ENCODE measurements at regions not wholly inside any gene's neighbourhood (a gene's known extent, or its start where the extent isn't known, plus 50 kb on each side); places are given as distances from the start of the nearest gene placed in this dataset.

- Histone ChIP-seq H2AFZ (ENCODE audit: low read length) (no peak overlapping the region), H4K20me1 (ENCODE audit: low read length) (no peaks in the 10 kb centered on the region), H3K4me2 (ENCODE audit: low read length) (no peak overlapping the region), H3K4me3 (ENCODE audit: low read length) (no peak overlapping the region), H3K9me3 (ENCODE audit: low read length) (no peaks in the 10 kb centered on the region), H3K4me1 (ENCODE audit: insufficient read depth, low read length) (peaks cover 15% of the 10 kb centered on the region), H3F3A (ENCODE audit: low read length, unreplicated experiment) (no peaks in the 10 kb centered on the region), H3K36me3 (ENCODE audit: low read depth, low read length) (no peaks in the 10 kb centered on the region), H3K9me2 (replicated peaks; ENCODE audit: low read length) (no peaks in the 10 kb centered on the region), H3K9ac (ENCODE audit: low read length) (no peak overlapping the region), H3K27ac (ENCODE audit: low read length) (no peak overlapping the region), H3K27me3 (ENCODE audit: low read length) (no peaks in the 10 kb centered on the region), H3K79me2 (ENCODE audit: low read length) (no peaks in the 10 kb centered on the region)
- TF ChIP-seq EZH2 (IDR thresholded peaks at IDR 0.05; ENCODE audit: low read length, unreplicated experiment), result no peak
- TF ChIP-seq CTCF (conservative IDR thresholded peaks at IDR 0.05; ENCODE audit: low read depth, low read length), result no peak
- TF ChIP-seq EZH2phosphoT487 (IDR thresholded peaks at IDR 0.05; ENCODE audit: borderline replicate concordance, low read length), result no peak
- DNase-seq, result no peak
- BruUV-seq (replicated peaks), result no TSS peak
- ATAC-seq, result no peak
- CTCF ChIA-PET, result no interaction called here
- intact Hi-C loops (cut with micrococcal nuclease), result loop anchor here (5.0 kb wide), 1 partner anchor 68 kb away; no protein-coding TSS in a partner anchor
- POLR2A ChIA-PET (ENCODE audit: unreplicated experiment), result no interaction called here
Measured at GRCh38 chr14:53605562-53605961, 351.1 kb downstream of the BMP4 start.

GRCh38 chr14:53603994-53604393 is 352.6 kb downstream of the BMP4 start:
- Histone ChIP-seq H2AFZ (ENCODE audit: low read length) (no peak overlapping the region), H3K4me1 (ENCODE audit: insufficient read depth, low read length) (peaks cover 15% of the 10 kb centered on the region), H3K9me2 (replicated peaks; ENCODE audit: low read length) (no peaks in the 10 kb centered on the region), H3K27me3 (ENCODE audit: low read length) (no peaks in the 10 kb centered on the region), H4K20me1 (ENCODE audit: low read length) (no peaks in the 10 kb centered on the region), H3K27ac (ENCODE audit: low read length) (no peak overlapping the region), H3K4me2 (ENCODE audit: low read length) (no peak overlapping the region), H3K4me3 (ENCODE audit: low read length) (no peak overlapping the region), H3K79me2 (ENCODE audit: low read length) (no peaks in the 10 kb centered on the region), H3K36me3 (ENCODE audit: low read depth, low read length) (no peaks in the 10 kb centered on the region), H3K9ac (ENCODE audit: low read length) (no peak overlapping the region), H3K9me3 (ENCODE audit: low read length) (no peaks in the 10 kb centered on the region), H3F3A (ENCODE audit: low read length, unreplicated experiment) (no peaks in the 10 kb centered on the region)
- ATAC-seq (no peak), DNase-seq (no peak)
- intact Hi-C loops (cut with micrococcal nuclease), result no loop called here
- no TSS peak for BruUV-seq (replicated peaks)
- CTCF ChIA-PET, result no interaction called here
- TF ChIP-seq EZH2phosphoT487 (IDR thresholded peaks at IDR 0.05; ENCODE audit: borderline replicate concordance, low read length) (no peak), EZH2 (IDR thresholded peaks at IDR 0.05; ENCODE audit: low read length, unreplicated experiment) (no peak), CTCF (conservative IDR thresholded peaks at IDR 0.05; ENCODE audit: low read depth, low read length) (no peak)
- POLR2A ChIA-PET (ENCODE audit: unreplicated experiment), result no interaction called here

GRCh38 chr14:53601409-53601808 is 355.2 kb downstream of the BMP4 start:
- CTCF ChIA-PET, result interaction anchor here (0.5 kb wide), 1 partner anchor 362 kb away, joined by 3 read pairs; no protein-coding TSS in a partner anchor
- TF ChIP-seq EZH2phosphoT487 (IDR thresholded peaks at IDR 0.05; ENCODE audit: borderline replicate concordance, low read length) (no peak), EZH2 (IDR thresholded peaks at IDR 0.05; ENCODE audit: low read length, unreplicated experiment) (no peak), CTCF (conservative IDR thresholded peaks at IDR 0.05; ENCODE audit: low read depth, low read length) (no peak)
- Histone ChIP-seq H2AFZ (ENCODE audit: low read length) (no peak overlapping the region), H3K36me3 (ENCODE audit: low read depth, low read length) (no peaks in the 10 kb centered on the region), H3K27me3 (ENCODE audit: low read length) (no peaks in the 10 kb centered on the region), H3K4me2 (ENCODE audit: low read length) (no peak overlapping the region), H3K4me3 (ENCODE audit: low read length) (no peak overlapping the region), H3F3A (ENCODE audit: low read length, unreplicated experiment) (no peaks in the 10 kb centered on the region), H3K9ac (ENCODE audit: low read length) (no peak overlapping the region), H3K4me1 (ENCODE audit: insufficient read depth, low read length) (peaks cover 15% of the 10 kb centered on the region), H4K20me1 (ENCODE audit: low read length) (no peaks in the 10 kb centered on the region), H3K27ac (ENCODE audit: low read length) (no peak overlapping the region), H3K9me2 (replicated peaks; ENCODE audit: low read length) (no peaks in the 10 kb centered on the region), H3K9me3 (ENCODE audit: low read length) (no peaks in the 10 kb centered on the region), H3K79me2 (ENCODE audit: low read length) (no peaks in the 10 kb centered on the region)
- BruUV-seq (replicated peaks), result no TSS peak
- no peak for DNase-seq
- intact Hi-C loops (cut with micrococcal nuclease), result no loop called here
- POLR2A ChIA-PET (ENCODE audit: unreplicated experiment), result no interaction called here
- ATAC-seq, result no peak

All from PC-3 (cell line).